ENCODE measurements at regions not wholly inside any gene's neighbourhood (a gene's known extent, or its start where the extent isn't known, plus 50 kb on each side); places are given as distances from the start of the nearest gene placed in this dataset.

DNA sequence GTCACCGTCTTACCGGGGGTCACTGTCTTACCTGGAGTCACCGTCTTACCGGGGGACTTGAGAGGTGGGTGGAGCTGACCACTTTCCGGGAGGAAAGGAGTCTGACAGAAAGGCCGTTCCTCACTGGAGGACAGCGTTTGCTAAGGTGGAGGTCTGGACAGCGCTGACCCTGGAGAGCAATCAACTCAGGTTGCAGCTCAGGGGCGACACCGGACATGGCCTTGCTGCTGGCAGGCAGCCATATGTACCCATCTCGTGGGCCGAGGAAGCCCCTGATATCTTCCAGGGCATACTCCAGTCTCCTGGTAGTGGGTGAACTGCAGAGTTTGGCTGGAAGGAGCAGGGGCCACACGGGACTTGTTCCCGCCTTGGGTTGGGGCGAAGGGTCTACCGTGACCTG, 234.6 kb upstream of the MYT1L start:
- Histone ChIP-seq H3K4me3 (no peak overlapping the region), H3K36me3 (no peaks in the 10 kb centered on the region), H3K4me1 (ENCODE audit: control insufficient read depth in 1 of 2, low read depth in 2 of 2) (no peaks in the 10 kb centered on the region), H3K9me3 (no peaks in the 10 kb centered on the region), H3K27me3 (replicated peaks; ENCODE audit: insufficient read depth) (no peaks in the 10 kb centered on the region), H3K27ac (no peak overlapping the region)
- TF ChIP-seq, protein P1, sequence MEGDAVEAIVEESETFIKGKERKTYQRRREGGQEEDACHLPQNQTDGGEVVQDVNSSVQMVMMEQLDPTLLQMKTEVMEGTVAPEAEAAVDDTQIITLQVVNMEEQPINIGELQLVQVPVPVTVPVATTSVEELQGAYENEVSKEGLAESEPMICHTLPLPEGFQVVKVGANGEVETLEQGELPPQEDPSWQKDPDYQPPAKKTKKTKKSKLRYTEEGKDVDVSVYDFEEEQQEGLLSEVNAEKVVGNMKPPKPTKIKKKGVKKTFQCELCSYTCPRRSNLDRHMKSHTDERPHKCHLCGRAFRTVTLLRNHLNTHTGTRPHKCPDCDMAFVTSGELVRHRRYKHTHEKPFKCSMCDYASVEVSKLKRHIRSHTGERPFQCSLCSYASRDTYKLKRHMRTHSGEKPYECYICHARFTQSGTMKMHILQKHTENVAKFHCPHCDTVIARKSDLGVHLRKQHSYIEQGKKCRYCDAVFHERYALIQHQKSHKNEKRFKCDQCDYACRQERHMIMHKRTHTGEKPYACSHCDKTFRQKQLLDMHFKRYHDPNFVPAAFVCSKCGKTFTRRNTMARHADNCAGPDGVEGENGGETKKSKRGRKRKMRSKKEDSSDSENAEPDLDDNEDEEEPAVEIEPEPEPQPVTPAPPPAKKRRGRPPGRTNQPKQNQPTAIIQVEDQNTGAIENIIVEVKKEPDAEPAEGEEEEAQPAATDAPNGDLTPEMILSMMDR (IDR thresholded peaks at IDR 0.05) = no peak
- ATAC-seq (ENCODE audit: insufficient number of reproducible peaks, low FRiP score, low read depth) (no peak), DNase-seq (ENCODE audit: low spot score) (no peak)

DNA sequence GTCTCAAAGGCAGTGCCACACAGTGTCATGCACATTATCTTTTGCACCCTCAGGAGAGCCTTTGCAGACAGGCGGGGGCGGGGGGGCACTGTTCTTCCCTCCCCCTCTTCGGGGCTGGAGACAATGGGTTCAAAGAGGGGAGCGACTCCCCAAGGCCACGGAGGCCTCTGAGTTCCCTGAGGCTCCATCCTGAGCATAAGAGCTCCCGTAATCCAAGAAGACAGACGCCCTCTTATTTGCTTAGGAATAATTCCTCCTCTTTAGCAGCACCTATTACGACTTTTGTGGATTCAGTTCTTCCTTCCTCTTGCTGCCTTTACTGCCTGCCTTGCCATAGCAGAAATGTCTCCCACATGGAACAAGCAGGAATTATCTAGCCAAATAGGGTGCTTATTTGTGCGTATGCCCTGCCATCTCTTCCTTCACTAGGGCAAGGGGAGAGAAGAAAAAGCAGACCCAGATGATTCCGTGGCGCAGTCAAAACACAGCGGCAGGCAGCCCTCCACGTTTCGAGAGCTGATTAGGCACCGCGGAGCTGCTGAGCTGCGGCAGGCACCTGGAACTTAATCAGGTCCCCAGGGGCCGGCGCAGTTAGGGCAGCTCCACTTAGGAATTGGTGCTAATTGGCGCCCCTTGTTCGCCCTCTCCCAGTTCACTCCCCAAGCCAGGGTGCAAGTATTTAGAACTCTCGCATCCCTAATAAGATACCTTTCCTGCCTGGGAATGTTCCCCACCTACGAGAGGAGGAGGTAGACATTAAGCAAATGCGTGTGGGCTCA, 233.4 kb upstream of the MYT1L start:
- Histone ChIP-seq H3K27ac (no peak overlapping the region), H3K27me3 (replicated peaks; ENCODE audit: insufficient read depth) (no peaks in the 10 kb centered on the region), H3K36me3 (no peaks in the 10 kb centered on the region), H3K9me3 (no peaks in the 10 kb centered on the region), H3K4me1 (ENCODE audit: control insufficient read depth in 1 of 2, low read depth in 2 of 2) (no peaks in the 10 kb centered on the region), H3K4me3 (no peak overlapping the region)
- TF ChIP-seq, protein P1 (IDR thresholded peaks at IDR 0.05) = no peak
- ATAC-seq (ENCODE audit: insufficient number of reproducible peaks, low FRiP score, low read depth) (no peak), DNase-seq (ENCODE audit: low spot score) (no peak)

- DNase-seq (ENCODE audit: low spot score) (no peak), ATAC-seq (ENCODE audit: insufficient number of reproducible peaks, low FRiP score, low read depth) (no peak)
- no peak overlapping the region for H3K4me3 ChIP-seq
- H3K27ac ChIP-seq = no peak overlapping the region
- H3K27me3 ChIP-seq (replicated peaks; ENCODE audit: insufficient read depth) = no peaks in the 10 kb centered on the region
- no peaks in the 10 kb centered on the region for H3K9me3 ChIP-seq
- TF ChIP-seq, protein P1 (IDR thresholded peaks at IDR 0.05) = no peak
- no peaks in the 10 kb centered on the region for H3K36me3 ChIP-seq
- no peaks in the 10 kb centered on the region for H3K4me1 ChIP-seq (ENCODE audit: control insufficient read depth in 1 of 2, low read depth in 2 of 2)
Observed at GRCh38 chr2:2563309-2563860, 232.3 kb upstream of the MYT1L start.

DNA sequence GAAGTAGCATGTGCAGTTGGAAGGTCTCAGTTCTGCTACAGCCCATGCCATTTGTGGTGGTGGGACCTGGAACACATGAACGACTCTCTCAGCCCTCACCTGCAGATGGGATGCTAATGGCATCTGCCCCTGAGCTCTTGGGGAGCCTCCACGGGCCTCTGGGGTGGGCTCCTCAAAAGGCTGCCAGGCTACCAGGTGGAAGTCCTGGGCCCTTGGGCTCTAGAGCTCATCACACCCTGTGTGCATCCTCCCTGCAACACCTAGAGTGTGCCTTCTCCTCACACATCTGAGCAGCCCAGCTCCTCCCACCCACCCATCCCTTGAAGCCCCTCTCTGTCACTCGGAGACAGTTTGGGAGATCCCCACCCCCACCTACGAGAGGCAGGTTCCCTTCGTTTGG, 231.8 kb upstream of the MYT1L start:
- ATAC-seq (ENCODE audit: insufficient number of reproducible peaks, low FRiP score, low read depth) = no peak
- no peak overlapping the region for H3K4me3 ChIP-seq
- no peaks in the 10 kb centered on the region for H3K9me3 ChIP-seq
- H3K27me3 ChIP-seq (replicated peaks; ENCODE audit: insufficient read depth) = no peaks in the 10 kb centered on the region
- no peak for DNase-seq (ENCODE audit: low spot score)
- no peaks in the 10 kb centered on the region for H3K4me1 ChIP-seq (ENCODE audit: control insufficient read depth in 1 of 2, low read depth in 2 of 2)
- no peaks in the 10 kb centered on the region for H3K36me3 ChIP-seq
- no peak overlapping the region for H3K27ac ChIP-seq
- TF ChIP-seq, protein P1 (IDR thresholded peaks at IDR 0.05) = no peak

DNA sequence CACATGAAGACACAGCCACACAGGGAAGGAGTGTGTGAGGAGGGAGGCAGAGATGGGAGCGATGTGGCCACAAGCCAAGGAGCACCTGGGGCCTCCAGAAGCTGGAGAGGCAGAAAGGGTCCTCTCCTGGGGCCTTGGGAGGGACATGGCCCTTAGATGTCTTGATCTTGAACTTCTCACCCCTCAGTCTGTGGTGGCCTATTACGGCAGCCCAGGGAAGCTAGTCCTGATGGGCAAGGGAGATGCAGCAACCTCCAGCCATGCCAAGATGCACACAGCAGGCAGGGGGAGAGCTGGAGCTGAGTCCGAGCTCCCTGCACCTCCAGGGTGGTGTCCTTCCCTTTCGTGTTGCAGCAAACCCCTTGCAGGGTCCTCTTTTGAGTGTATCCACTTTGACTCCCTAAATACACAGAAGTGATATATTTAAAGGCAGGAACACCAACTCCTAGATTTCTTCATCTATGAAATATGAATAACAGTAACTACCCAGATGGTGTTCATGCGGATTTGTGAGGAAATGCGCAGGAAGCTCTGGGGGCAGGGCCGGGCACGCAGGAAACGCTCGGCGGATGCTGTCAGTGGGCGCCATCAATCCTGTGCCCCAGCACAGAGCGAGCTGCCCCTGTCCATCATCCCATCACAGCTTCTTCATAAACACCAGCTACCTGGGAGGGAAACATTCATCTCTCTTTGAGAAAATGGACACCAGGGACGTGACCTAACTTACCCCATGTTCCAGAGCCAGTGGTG, 230.4 kb upstream of the MYT1L start:
- no peak for DNase-seq (ENCODE audit: low spot score)
- Histone ChIP-seq H3K27ac (no peak overlapping the region), H3K9me3 (no peaks in the 10 kb centered on the region), H3K4me3 (no peak overlapping the region), H3K36me3 (no peaks in the 10 kb centered on the region), H3K4me1 (ENCODE audit: control insufficient read depth in 1 of 2, low read depth in 2 of 2) (no peaks in the 10 kb centered on the region), H3K27me3 (replicated peaks; ENCODE audit: insufficient read depth) (no peaks in the 10 kb centered on the region)
- no peak for ATAC-seq (ENCODE audit: insufficient number of reproducible peaks, low FRiP score, low read depth)
- TF ChIP-seq, protein P1 (IDR thresholded peaks at IDR 0.05) = no peak
